Activated CD4-positive, alpha-beta memory T cell treated with anti-CD3 and anti-CD28 coated beads, Interleukin-2, amount 10 ng/mL, durations not matched to agents 7 days and 5 days (primary cell): ENCODE measurements at regions not wholly inside any gene's neighbourhood (a gene's known extent, or its start where the extent isn't known, plus 50 kb on each side); places are given as distances from the start of the nearest gene placed in this dataset.
"Not testable (repeated sequence)": the region's sequence is repeated elsewhere in the genome, so short reads cannot be mapped to it uniquely, and the experiment has no call there.

Experiments
- CTCF ChIA-PET: fragments of 350-600 bp; sonication (Branson Sonifier 250); formaldehyde crosslinking; loops from one replicate; lab custom pipeline; 2021; ENCODE audit warnings: antibody characterized with exemption, inconsistent platforms; lab: Charles Lee
- POLR2A ChIA-PET: fragments of 350-600 bp; sonication (Branson Sonifier 250); formaldehyde crosslinking; loops from one replicate; lab custom pipeline; 2021; ENCODE audit warnings: antibody characterized with exemption; lab: Charles Lee
- DNase-seq: peaks from one replicate; pipeline ENCODE4 v3.0.0-alpha.2; 2020
- H3K27ac Mint-ChIP-seq: one replicate; pipeline ENCODE4 v1.8.0; 2021; ENCODE audit warnings: mild to moderate bottlenecking, mixed read lengths
- H3K27me3 Mint-ChIP-seq: one replicate; pipeline ENCODE4 v1.8.0; 2021; ENCODE audit warnings: mixed read lengths
- H3K36me3 Mint-ChIP-seq: one replicate; pipeline ENCODE4 v1.8.0; 2021; ENCODE audit warnings: low read depth, mixed read lengths
- H3K4me1 Mint-ChIP-seq: one replicate; pipeline ENCODE4 v1.8.0; 2021; ENCODE audit warnings: mixed read lengths
- H3K4me3 Mint-ChIP-seq: one replicate; pipeline ENCODE4 v1.8.0; 2021; ENCODE audit warnings: mild to moderate bottlenecking, mixed read lengths
- H3K9me3 Mint-ChIP-seq: one replicate; pipeline ENCODE4 v1.8.0; 2021; ENCODE audit warnings: mixed read lengths

DNA sequence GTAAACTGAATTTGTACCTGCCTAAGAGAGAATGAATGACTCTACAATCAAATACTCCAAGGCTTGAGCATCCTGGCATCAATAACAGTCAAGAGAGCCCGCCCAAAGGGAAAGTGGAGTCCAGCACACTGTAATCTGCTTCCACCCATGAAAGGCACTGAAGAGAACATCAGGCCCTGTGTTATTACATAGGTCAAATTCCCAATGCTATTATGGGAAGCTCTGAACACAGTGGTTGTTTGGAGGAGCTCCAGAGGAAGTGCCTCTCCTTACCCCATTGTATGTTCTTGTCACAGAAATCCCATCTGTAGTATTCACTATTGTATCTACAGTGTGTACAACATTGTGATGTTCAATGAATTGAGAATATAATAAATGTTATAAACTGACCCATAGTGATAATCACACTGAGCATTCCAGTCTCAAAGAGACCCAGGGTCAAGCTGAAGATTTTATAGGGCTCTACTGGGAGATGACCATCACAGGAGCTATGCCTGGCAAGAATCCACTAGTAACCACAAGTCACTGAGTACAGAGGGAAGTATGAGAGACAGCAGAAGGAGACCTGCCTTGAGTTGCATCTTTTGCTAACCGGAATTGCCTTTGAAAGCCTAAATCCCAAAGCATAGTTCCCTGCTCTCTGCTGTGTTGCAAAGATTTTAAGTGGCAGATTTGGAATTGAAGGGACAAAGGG lies 446.7 kb downstream of the GJA1 start:
- Mint-ChIP-seq H3K36me3 (no peaks in the 10 kb centered on the region), H3K27ac (no peak overlapping the region), H3K4me3 (no peak overlapping the region), H3K27me3 (no peaks in the 10 kb centered on the region), H3K9me3 (peaks cover 4% of the 10 kb centered on the region), H3K4me1 (no peaks in the 10 kb centered on the region)
- CTCF ChIA-PET: no interaction called here
- POLR2A ChIA-PET: no interaction called here
- no peak for DNase-seq

DNA sequence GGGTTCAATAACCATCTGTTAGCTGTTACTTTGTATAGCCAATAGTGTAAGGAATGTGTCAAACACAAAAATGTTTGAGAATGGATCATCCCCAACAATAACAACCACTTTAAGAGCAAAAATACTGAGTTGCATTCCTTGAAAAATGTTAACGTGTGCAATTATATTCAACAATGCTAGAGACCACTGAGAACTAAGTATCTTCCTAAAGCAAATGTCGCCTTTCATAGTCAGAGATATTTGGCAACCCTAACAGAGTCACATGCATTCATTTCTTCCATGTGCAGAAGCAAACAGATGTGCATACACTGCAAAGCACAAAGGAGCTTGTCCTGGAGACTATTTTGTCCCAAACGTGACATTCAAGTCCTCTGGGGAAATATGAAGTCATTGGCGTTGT lies 448.6 kb downstream of the GJA1 start:
- Mint-ChIP-seq H3K36me3 (no peaks in the 10 kb centered on the region), H3K27me3 (no peaks in the 10 kb centered on the region), H3K4me1 (no peaks in the 10 kb centered on the region), H3K27ac (no peak overlapping the region), H3K4me3 (no peak overlapping the region), H3K9me3 (peaks cover 4% of the 10 kb centered on the region)
- POLR2A ChIA-PET: no interaction called here
- DNase-seq: no peak
- CTCF ChIA-PET: no interaction called here

DNA sequence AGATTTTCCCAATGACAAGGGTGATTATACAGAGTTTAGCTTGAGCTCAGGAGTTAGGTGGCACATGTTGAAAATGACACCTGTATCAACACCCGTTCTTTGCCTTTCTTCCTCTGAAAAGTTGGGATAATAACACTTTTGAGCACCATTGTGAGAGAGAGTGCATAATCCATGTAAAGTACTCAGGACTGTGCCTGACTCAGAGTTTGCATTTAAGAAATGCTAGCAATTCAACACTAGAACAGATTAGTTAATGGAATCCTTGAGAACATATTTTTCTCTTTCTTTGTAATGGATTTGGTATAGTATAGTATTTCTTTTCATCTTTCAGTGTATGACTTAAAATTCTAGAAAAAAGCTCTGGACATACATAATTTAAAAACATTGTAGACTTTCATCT lies 449.2 kb downstream of the GJA1 start:
- DNase-seq: no peak
- Mint-ChIP-seq H3K27me3 (no peaks in the 10 kb centered on the region), H3K36me3 (no peaks in the 10 kb centered on the region), H3K4me3 (no peak overlapping the region), H3K9me3 (peaks cover 4% of the 10 kb centered on the region), H3K27ac (no peak overlapping the region), H3K4me1 (no peaks in the 10 kb centered on the region)
- POLR2A ChIA-PET: no interaction called here
- CTCF ChIA-PET: no interaction called here

GRCh38 chr6:121885399-121886152 lies 450.1 kb downstream of the GJA1 start:
- H3K27ac Mint-ChIP-seq: no peak overlapping the region
- ChIA-PET POLR2A (no interaction called here), CTCF (no interaction called here)
- no peaks in the 10 kb centered on the region for H3K36me3 Mint-ChIP-seq
- peaks cover 4% of the 10 kb centered on the region for H3K9me3 Mint-ChIP-seq
- no peak overlapping the region for H3K4me3 Mint-ChIP-seq
- no peak for DNase-seq
- no peaks in the 10 kb centered on the region for H3K27me3 Mint-ChIP-seq
- no peaks in the 10 kb centered on the region for H3K4me1 Mint-ChIP-seq

DNA sequence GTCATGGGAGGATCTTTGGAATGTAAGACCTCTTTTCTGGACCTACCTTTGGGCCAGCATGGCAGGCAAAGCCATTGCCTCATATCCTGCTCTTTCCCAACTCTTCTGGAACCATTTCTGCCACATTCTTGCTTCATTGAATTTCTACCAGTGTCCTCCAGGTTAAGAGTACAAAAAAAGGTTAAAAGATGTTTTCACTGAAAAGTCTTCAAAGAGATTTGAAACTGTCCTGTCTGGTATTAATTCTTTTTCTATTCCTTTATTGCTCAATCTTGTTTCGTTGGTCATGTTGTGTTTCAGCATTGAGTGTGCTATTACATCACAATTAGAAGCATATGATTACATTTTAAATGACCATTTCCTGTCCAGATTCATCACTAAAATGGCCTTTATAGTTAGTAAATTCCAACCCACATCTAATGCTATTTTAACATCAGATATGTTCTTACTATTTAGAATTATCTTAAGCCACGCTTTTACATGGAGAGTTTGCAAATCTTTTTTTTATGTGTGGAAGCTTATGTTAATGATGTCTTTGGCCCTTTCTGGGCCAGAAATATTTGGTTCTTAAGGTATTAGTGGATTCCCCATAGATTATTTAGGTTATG lies 450.9 kb downstream of the GJA1 start:
- peaks cover 4% of the 10 kb centered on the region for H3K9me3 Mint-ChIP-seq
- no peak overlapping the region for H3K4me3 Mint-ChIP-seq
- no peaks in the 10 kb centered on the region for H3K4me1 Mint-ChIP-seq
- ChIA-PET CTCF (no interaction called here), POLR2A (no interaction called here)
- H3K36me3 Mint-ChIP-seq: no peaks in the 10 kb centered on the region
- H3K27me3 Mint-ChIP-seq: no peaks in the 10 kb centered on the region
- DNase-seq: no peak
- H3K27ac Mint-ChIP-seq: no peak overlapping the region

- POLR2A ChIA-PET: no interaction called here
- Mint-ChIP-seq H3K4me3 (no peak overlapping the region), H3K36me3 (no peaks in the 10 kb centered on the region), H3K9me3 (peaks cover 4% of the 10 kb centered on the region), H3K4me1 (no peaks in the 10 kb centered on the region), H3K27me3 (no peaks in the 10 kb centered on the region), H3K27ac (no peak overlapping the region)
- no peak for DNase-seq
- CTCF ChIA-PET: no interaction called here
Observed at GRCh38 chr6:121887724-121888123, 452.3 kb downstream of the GJA1 start.

DNA sequence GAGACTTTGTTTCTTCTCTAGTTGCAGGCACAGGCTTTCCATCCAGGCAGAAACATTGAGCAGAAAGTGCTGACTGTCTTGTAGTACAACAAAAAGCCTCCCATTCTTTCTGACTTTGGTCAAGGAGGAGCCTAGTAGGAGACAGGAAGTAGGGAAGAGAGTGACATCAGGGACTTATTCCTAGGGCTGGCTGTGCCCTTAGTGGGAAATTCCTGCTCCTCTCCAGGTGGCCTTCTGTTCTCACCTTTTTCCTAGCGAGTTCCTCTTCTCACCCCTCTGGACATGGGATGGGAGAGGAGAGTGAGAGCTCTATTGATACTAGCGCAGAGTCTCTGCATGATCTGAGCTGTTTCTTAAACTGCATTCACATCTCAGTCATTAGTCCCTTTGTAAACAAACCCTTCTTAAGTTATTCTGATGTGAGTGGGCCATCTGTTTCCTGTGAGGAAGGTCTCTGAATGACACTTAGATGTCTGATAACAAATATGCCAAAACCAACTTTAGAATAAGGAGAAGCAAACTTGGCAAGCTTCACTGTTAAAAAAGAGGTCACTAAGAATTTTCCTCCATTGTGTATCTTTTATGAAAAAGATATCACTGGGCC lies 455.0 kb downstream of the GJA1 start:
- H3K9me3 Mint-ChIP-seq: peaks cover 4% of the 10 kb centered on the region
- no peaks in the 10 kb centered on the region for H3K27me3 Mint-ChIP-seq
- CTCF ChIA-PET: no interaction called here
- no peak overlapping the region for H3K4me3 Mint-ChIP-seq
- H3K4me1 Mint-ChIP-seq: no peaks in the 10 kb centered on the region
- H3K36me3 Mint-ChIP-seq: no peaks in the 10 kb centered on the region
- POLR2A ChIA-PET: no interaction called here
- H3K27ac Mint-ChIP-seq: no peak overlapping the region
- DNase-seq: no peak

- H3K9me3 Mint-ChIP-seq, H3K27ac Mint-ChIP-seq, H3K4me3 Mint-ChIP-seq, CTCF ChIA-PET, POLR2A ChIA-PET, H3K4me1 Mint-ChIP-seq, H3K36me3 Mint-ChIP-seq, H3K27me3 Mint-ChIP-seq, DNase-seq: not testable (repeated sequence)
Observed at GRCh38 chr6:121895731-121896130, 460.3 kb downstream of the GJA1 start.

DNA sequence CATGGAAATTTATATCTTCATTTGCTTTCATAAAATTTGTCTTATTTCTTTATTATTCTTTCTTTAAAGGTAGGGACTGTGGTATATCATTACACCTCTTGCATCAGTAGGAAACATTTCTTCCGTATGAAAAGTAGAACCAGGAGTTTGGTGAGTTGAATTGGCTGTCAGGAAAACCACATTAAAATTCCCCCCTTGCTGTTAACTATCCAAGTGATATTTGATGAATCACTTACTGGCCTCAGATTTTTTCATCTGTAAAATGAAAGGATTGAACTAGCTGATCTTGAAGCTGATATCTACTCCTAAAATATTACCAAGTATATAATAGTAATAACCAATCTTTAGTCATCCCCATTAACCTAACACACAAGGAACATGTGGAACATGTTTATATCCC lies 460.9 kb downstream of the GJA1 start:
- Mint-ChIP-seq H3K4me3 (no peak overlapping the region), H3K9me3 (no peaks in the 10 kb centered on the region), H3K27ac (no peak overlapping the region), H3K4me1 (no peaks in the 10 kb centered on the region), H3K36me3 (no peaks in the 10 kb centered on the region), H3K27me3 (no peaks in the 10 kb centered on the region)
- DNase-seq: no peak
- POLR2A ChIA-PET: no interaction called here
- CTCF ChIA-PET: no interaction called here

DNA sequence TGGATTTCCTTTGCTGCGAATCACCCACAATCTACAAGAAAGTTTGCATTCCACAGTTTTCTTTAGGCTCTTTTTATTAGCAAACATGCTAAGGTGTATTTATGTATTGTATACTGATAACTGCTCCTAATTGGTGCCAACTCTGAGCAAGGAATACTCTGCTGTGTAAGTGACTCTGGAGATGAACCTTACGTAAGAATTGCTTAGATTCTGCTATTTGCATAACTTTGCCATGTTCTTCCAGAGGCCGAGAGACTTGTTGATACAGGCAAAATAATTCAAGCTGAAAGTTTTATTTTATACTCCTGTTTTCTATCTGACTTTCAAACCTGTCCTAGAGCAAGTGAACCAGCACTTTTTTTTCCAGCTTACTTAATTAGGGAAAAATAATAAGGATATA lies 461.3 kb downstream of the GJA1 start:
- no peak for DNase-seq
- CTCF ChIA-PET: no interaction called here
- no peak overlapping the region for H3K4me3 Mint-ChIP-seq
- H3K36me3 Mint-ChIP-seq: no peaks in the 10 kb centered on the region
- no peaks in the 10 kb centered on the region for H3K9me3 Mint-ChIP-seq
- POLR2A ChIA-PET: no interaction called here
- no peak overlapping the region for H3K27ac Mint-ChIP-seq
- no peaks in the 10 kb centered on the region for H3K27me3 Mint-ChIP-seq
- H3K4me1 Mint-ChIP-seq: no peaks in the 10 kb centered on the region

- CTCF ChIA-PET: no interaction called here
- H3K9me3 Mint-ChIP-seq: no peaks in the 10 kb centered on the region
- no peak for DNase-seq
- no peaks in the 10 kb centered on the region for H3K4me1 Mint-ChIP-seq
- H3K27me3 Mint-ChIP-seq: no peaks in the 10 kb centered on the region
- H3K36me3 Mint-ChIP-seq: no peaks in the 10 kb centered on the region
- POLR2A ChIA-PET: no interaction called here
- no peak overlapping the region for H3K27ac Mint-ChIP-seq
- no peak overlapping the region for H3K4me3 Mint-ChIP-seq
Observed at GRCh38 chr6:121897337-121897760, 461.9 kb downstream of the GJA1 start.

DNA sequence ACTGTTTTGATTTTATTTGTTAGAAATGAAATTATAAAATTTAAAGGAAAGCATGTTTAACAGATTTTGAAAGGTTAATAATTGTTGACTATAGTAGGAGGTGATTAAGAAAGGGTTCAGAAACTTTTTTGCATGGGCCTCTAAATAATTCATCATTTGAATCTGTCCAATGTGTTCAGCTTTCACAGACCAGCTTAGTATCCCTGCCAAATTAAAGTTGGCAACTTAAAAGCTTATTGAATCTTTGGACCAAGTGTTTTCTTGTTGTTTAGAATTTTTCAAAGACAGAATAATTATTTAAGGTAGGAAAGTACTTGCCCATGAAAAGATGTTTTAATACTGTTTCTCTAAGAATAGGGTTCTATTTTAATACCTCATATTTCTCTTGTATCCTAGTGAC lies 466.0 kb downstream of the GJA1 start:
- ChIA-PET POLR2A (no interaction called here), CTCF (interaction anchor here (0.6 kb wide), 1 partner anchor 50 kb away, joined by 3 read pairs; no protein-coding TSS in a partner anchor)
- Mint-ChIP-seq H3K9me3 (no peaks in the 10 kb centered on the region), H3K27ac (no peak overlapping the region), H3K36me3 (no peaks in the 10 kb centered on the region), H3K4me1 (no peaks in the 10 kb centered on the region), H3K27me3 (no peaks in the 10 kb centered on the region), H3K4me3 (no peak overlapping the region)
- DNase-seq: no peak

- Mint-ChIP-seq H3K27me3 (no peaks in the 10 kb centered on the region), H3K36me3 (no peaks in the 10 kb centered on the region), H3K4me3 (no peak overlapping the region), H3K4me1 (no peaks in the 10 kb centered on the region), H3K27ac (no peak overlapping the region), H3K9me3 (peaks cover 6% of the 10 kb centered on the region)
- DNase-seq: no peak
- CTCF ChIA-PET: no interaction called here
- POLR2A ChIA-PET: no interaction called here
Observed at GRCh38 chr6:121904559-121904958, 469.1 kb downstream of the GJA1 start.
